K562 (cell line): ENCODE measurements at regions not wholly inside any gene's neighbourhood (a gene's known extent, or its start where the extent isn't known, plus 50 kb on each side); places are given as distances from the start of the nearest gene placed in this dataset.

Experiments used
- BRD4 ChIP-seq: fragments of 200-600 bp; sonication (generic); IDR thresholded peaks from 2 replicates; pipeline ENCODE4 v1.6.1; 2017; ENCODE audit warnings: inconsistent platforms
- NFYB ChIP-seq: IDR thresholded peaks from 2 replicates; pipeline ENCODE4 v1.6.1; 2011; ENCODE audit warnings: mild to moderate bottlenecking, moderate library complexity; ENCODE audit not compliant: insufficient read length; ENCODE audit errors: extremely low read depth
- PCBP2 ChIP-seq: fragments of 200-400 bp; formaldehyde crosslinking; IDR thresholded peaks from 2 replicates; pipeline ENCODE4 v1.6.1; 2018; ENCODE audit warnings: low read length, low read depth, mild to moderate bottlenecking, moderate library complexity; ENCODE audit not compliant: poor library complexity, severe bottlenecking
- PTRF ChIP-seq: fragments of 450-650 bp; IDR thresholded peaks from 2 replicates; pipeline ENCODE4 v1.6.1; 2016; ENCODE audit warnings: mild to moderate bottlenecking, missing genetic modification characterization, missing compliant biosample characterization
- TF ChIP-seq, protein P1 (sequence below): sonication (generic); formaldehyde crosslinking; IDR thresholded peaks from 2 replicates; pipeline ENCODE4 v1.9.0; 2022; ENCODE audit warnings: mild to moderate bottlenecking, missing genetic modification reagents
- TF ChIP-seq, protein P2 (sequence below): sonication (generic); formaldehyde crosslinking; IDR thresholded peaks from 2 replicates; pipeline ENCODE4 v1.8.1; 2022; ENCODE audit warnings: missing genetic modification reagents
- TF ChIP-seq, protein P3 (sequence below): sonication (generic); formaldehyde crosslinking; IDR thresholded peaks from 2 replicates; pipeline ENCODE4 v1.8.0; 2022; ENCODE audit warnings: mild to moderate bottlenecking, low read depth, missing genetic modification reagents

DNA sequence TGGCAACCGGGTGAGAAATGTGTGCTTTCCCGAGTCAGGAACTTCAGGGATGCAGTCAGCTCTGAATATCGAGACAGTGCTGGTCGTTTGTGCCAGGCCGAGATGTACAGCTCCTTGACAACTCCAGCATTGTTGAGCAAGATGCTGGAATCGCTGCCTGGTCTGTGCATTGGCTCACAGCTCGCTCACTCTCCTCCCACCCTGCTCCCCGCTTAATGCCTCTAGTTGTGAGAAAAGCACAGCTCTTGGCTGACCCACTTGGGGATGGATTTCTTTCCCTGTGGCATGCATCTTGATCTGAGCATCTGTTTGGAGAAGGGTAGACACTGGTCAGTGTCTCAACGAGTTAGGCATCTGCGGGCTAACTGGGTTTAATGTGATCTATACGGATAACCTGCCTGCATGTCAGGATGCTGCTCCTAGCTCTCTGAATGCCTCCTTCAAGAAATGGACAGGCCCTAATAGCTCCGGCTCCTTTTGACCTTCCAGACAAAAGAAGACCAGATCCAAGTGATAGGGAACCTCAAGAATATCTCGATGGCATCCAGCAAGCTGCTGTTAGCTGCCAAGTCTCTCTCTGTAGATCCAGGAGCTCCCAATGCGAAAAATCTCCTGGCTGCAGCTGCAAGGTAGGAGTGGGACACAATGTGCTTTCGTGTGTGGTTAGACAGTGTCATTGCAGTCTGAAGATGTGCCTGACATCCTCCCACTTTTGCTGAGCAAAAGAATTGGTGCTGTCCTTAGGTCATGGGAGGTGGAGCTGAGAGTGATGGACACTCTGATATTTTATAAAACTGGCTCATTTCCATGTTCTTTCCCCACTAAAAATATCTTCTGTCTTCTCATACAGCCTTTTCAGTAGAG lies 302.2 kb upstream of the TPM1 start (continued):
- TF ChIP-seq BRD4, result no peak
- TF ChIP-seq PCBP2, result no peak
- TF ChIP-seq, protein P1, sequence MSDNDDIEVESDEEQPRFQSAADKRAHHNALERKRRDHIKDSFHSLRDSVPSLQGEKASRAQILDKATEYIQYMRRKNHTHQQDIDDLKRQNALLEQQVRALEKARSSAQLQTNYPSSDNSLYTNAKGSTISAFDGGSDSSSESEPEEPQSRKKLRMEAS (CRISPR knock-in tag), result no peak
- TF ChIP-seq, protein P2, sequence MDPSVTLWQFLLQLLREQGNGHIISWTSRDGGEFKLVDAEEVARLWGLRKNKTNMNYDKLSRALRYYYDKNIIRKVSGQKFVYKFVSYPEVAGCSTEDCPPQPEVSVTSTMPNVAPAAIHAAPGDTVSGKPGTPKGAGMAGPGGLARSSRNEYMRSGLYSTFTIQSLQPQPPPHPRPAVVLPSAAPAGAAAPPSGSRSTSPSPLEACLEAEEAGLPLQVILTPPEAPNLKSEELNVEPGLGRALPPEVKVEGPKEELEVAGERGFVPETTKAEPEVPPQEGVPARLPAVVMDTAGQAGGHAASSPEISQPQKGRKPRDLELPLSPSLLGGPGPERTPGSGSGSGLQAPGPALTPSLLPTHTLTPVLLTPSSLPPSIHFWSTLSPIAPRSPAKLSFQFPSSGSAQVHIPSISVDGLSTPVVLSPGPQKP (CRISPR knock-in tag), result no peak
- no peak for TF ChIP-seq PTRF (tag)
- TF ChIP-seq, protein P3, sequence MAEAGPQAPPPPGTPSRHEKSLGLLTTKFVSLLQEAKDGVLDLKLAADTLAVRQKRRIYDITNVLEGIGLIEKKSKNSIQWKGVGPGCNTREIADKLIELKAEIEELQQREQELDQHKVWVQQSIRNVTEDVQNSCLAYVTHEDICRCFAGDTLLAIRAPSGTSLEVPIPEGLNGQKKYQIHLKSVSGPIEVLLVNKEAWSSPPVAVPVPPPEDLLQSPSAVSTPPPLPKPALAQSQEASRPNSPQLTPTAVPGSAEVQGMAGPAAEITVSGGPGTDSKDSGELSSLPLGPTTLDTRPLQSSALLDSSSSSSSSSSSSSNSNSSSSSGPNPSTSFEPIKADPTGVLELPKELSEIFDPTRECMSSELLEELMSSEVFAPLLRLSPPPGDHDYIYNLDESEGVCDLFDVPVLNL, result no peak
- no peak for TF ChIP-seq NFYB
